WTC11 (cell line): ENCODE measurements at regions not wholly inside any gene's neighbourhood (a gene's known extent, or its start where the extent isn't known, plus 50 kb on each side); places are given as distances from the start of the nearest gene placed in this dataset.

Experiments
- ATAC-seq: fragments of 200-7000 bp; cut with Tn5 transposase; 2 replicates; pipeline ENCODE4 v1.10.0; 2021; ENCODE audit warnings: mild to moderate bottlenecking, moderate library complexity
- CTCF ChIA-PET: fragments of 300-600 bp; sonication (Branson Sonifier 250); formaldehyde crosslinking; loops from one replicate; lab custom pipeline; 2021; ENCODE audit warnings: antibody characterized with exemption; lab: Charles Lee
- POLR2A ChIA-PET: fragments of 350-600 bp; sonication (Branson Sonifier 250); formaldehyde crosslinking; loops from one replicate; lab custom pipeline; 2021; ENCODE audit warnings: antibody characterized with exemption; lab: Charles Lee
- DNase-seq: peaks from one replicate; pipeline ENCODE4 v3.0.0; 2021; ENCODE audit warnings: low spot score
- H3K27ac Mint-ChIP-seq: 2 replicates; pipeline ENCODE4 v1.8.0; 2021; ENCODE audit warnings: mixed read lengths
- H3K27me3 Mint-ChIP-seq: 2 replicates; pipeline ENCODE4 v1.8.0; 2021; ENCODE audit warnings: low read depth, mild to moderate bottlenecking, moderate library complexity, mixed read lengths
- H3K36me3 Mint-ChIP-seq: 2 replicates; pipeline ENCODE4 v1.8.0; 2021; ENCODE audit warnings: mixed read lengths
- H3K4me1 Mint-ChIP-seq: 2 replicates; pipeline ENCODE4 v1.8.0; 2022; ENCODE audit warnings: mixed read lengths
- H3K4me3 Mint-ChIP-seq: 2 replicates; pipeline ENCODE4 v1.8.0; 2021; ENCODE audit warnings: mild to moderate bottlenecking, moderate library complexity, mixed read lengths
- H3K9me3 Mint-ChIP-seq: 2 replicates; pipeline ENCODE4 v1.8.0; 2021; ENCODE audit warnings: mixed read lengths
- MYBL2 ChIP-seq: sonication (generic); formaldehyde crosslinking; IDR thresholded peaks from 2 replicates; pipeline ENCODE4 v1.8.1; 2023; ENCODE audit warnings: mild to moderate bottlenecking, moderate library complexity, missing genetic modification reagents
- NFYB ChIP-seq: sonication (generic); formaldehyde crosslinking; conservative IDR thresholded peaks from 2 replicates; pipeline ENCODE4 v1.8.0; 2022; ENCODE audit warnings: low read depth, missing genetic modification reagents
- SP1 ChIP-seq: sonication (generic); formaldehyde crosslinking; conservative IDR thresholded peaks from 2 replicates; pipeline ENCODE4 v1.8.1; 2022; ENCODE audit warnings: missing genetic modification reagents
- TCF7 ChIP-seq: sonication (generic); formaldehyde crosslinking; IDR thresholded peaks from 2 replicates; pipeline ENCODE4 v1.8.0; 2022; ENCODE audit warnings: mild to moderate bottlenecking, low read depth, missing genetic modification reagents, moderate library complexity
- TP53 ChIP-seq: sonication (generic); formaldehyde crosslinking; IDR thresholded peaks from 2 replicates; pipeline ENCODE4 v1.8.1; 2023; ENCODE audit warnings: mild to moderate bottlenecking, missing genetic modification reagents
- ZNF416 ChIP-seq: fragments of 250-450 bp; sonication (Bioruptor Pico); IDR thresholded peaks from 2 replicates; pipeline ENCODE4 v1.9.0; 2021; ENCODE audit warnings: mild to moderate bottlenecking, inconsistent platforms
- ZNF423 ChIP-seq: fragments of 250-450 bp; sonication (Bioruptor Pico); IDR thresholded peaks from 2 replicates; pipeline ENCODE4 v2.1.2; 2022; ENCODE audit warnings: mild to moderate bottlenecking, moderate library complexity
- TF ChIP-seq, protein P1 (sequence below): sonication (generic); formaldehyde crosslinking; IDR thresholded peaks from 2 replicates; pipeline ENCODE4 v1.8.1; 2023; ENCODE audit warnings: mild to moderate bottlenecking, moderate library complexity, missing genetic modification reagents
- TF ChIP-seq, protein P2 (sequence below): sonication (generic); formaldehyde crosslinking; IDR thresholded peaks from 2 replicates; pipeline ENCODE4 v1.8.0; 2022; ENCODE audit warnings: missing genetic modification reagents
- TF ChIP-seq, protein P3 (sequence below): sonication (generic); formaldehyde crosslinking; IDR thresholded peaks from 2 replicates; pipeline ENCODE4 v1.8.0; 2022; ENCODE audit warnings: mild to moderate bottlenecking, missing genetic modification reagents
- TF ChIP-seq, protein P4 (sequence below): fragments of 250-450 bp; sonication (Bioruptor Pico); IDR thresholded peaks from 2 replicates; pipeline ENCODE4 v1.8.0; 2021; ENCODE audit warnings: mild to moderate bottlenecking
- TF ChIP-seq, protein P5 (sequence below): fragments of 250-450 bp; sonication (Bioruptor Pico); IDR thresholded peaks from 2 replicates; pipeline ENCODE4 v1.9.0; 2021; ENCODE audit warnings: mild to moderate bottlenecking, borderline replicate concordance

DNA sequence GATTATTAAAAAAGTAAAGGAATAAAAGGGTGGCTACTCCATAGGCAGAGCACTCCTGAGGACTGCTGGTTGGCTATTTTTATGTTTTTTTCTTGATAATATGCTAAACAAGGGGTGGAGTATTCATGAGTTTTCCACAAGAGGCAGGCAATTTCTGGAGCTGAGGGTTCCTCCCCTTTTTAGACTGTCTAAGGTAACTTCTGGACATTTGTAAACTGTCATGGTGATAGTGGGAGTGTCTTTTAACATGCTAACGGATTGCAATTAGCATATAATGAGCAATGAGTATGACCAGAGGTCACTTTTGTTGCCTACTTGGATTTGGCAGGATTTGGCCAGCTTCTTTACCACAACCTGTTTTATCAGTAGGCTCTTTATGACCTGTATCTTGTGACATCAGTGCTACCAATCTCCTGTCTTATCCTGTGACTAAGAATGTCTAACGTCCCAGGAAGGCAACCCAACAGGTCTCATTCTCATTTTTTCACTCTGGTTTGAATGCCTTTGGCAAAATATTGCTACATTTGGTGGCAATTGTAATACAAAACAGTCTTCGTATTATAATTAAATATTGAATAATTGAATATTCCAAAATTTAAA, 587.8 kb upstream of the POM121L12 start (continued):
- TF ChIP-seq, protein P1, sequence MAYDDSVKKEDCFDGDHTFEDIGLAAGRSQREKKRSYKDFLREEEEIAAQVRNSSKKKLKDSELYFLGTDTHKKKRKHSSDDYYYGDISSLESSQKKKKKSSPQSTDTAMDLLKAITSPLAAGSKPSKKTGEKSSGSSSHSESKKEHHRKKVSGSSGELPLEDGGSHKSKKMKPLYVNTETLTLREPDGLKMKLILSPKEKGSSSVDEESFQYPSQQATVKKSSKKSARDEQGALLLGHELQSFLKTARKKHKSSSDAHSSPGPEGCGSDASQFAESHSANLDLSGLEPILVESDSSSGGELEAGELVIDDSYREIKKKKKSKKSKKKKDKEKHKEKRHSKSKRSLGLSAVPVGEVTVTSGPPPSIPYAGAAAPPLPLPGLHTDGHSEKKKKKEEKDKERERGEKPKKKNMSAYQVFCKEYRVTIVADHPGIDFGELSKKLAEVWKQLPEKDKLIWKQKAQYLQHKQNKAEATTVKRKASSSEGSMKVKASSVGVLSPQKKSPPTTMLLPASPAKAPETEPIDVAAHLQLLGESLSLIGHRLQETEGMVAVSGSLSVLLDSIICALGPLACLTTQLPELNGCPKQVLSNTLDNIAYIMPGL (CRISPR knock-in tag) = no peak
- TF ChIP-seq ZNF416 (CRISPR knock-in tag) (no peak), TP53 (CRISPR knock-in tag) (no peak), ZNF423 (no peak)
- TF ChIP-seq, protein P2, sequence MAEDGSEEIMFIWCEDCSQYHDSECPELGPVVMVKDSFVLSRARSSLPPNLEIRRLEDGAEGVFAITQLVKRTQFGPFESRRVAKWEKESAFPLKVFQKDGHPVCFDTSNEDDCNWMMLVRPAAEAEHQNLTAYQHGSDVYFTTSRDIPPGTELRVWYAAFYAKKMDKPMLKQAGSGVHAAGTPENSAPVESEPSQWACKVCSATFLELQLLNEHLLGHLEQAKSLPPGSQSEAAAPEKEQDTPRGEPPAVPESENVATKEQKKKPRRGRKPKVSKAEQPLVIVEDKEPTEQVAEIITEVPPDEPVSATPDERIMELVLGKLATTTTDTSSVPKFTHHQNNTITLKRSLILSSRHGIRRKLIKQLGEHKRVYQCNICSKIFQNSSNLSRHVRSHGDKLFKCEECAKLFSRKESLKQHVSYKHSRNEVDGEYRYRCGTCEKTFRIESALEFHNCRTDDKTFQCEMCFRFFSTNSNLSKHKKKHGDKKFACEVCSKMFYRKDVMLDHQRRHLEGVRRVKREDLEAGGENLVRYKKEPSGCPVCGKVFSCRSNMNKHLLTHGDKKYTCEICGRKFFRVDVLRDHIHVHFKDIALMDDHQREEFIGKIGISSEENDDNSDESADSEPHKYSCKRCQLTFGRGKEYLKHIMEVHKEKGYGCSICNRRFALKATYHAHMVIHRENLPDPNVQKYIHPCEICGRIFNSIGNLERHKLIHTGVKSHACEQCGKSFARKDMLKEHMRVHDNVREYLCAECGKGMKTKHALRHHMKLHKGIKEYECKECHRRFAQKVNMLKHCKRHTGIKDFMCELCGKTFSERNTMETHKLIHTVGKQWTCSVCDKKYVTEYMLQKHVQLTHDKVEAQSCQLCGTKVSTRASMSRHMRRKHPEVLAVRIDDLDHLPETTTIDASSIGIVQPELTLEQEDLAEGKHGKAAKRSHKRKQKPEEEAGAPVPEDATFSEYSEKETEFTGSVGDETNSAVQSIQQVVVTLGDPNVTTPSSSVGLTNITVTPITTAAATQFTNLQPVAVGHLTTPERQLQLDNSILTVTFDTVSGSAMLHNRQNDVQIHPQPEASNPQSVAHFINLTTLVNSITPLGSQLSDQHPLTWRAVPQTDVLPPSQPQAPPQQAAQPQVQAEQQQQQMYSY (CRISPR knock-in tag) = no peak
- TF ChIP-seq, protein P3, sequence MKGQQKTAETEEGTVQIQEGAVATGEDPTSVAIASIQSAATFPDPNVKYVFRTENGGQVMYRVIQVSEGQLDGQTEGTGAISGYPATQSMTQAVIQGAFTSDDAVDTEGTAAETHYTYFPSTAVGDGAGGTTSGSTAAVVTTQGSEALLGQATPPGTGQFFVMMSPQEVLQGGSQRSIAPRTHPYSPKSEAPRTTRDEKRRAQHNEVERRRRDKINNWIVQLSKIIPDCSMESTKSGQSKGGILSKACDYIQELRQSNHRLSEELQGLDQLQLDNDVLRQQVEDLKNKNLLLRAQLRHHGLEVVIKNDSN (CRISPR knock-in tag) = no peak

DNA sequence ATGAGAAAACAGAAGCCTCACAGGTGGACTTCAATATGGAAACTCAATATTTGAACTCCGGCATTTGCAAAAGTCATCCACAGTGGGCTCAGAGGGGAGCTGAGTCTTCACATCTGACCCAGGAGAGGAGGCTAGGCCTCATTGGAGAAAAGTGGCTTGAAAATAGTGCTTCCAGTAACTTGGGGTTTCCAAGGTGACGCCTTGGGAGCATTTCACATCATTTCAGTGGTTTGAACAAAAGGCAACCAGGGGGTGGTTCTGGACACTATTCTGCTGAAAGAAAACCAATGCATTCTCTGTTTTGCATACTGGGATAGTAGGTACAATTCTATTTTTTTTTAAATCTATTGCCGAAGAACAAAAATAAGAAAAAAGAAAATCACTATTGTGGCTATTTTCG, 599.2 kb upstream of the POM121L12 start:
- ATAC-seq (no peak), DNase-seq (no peak)
- H3K9me3 Mint-ChIP-seq = no peaks in the 10 kb centered on the region
- no peaks in the 10 kb centered on the region for H3K27me3 Mint-ChIP-seq
- 0 out of 2 replicates have a peak, but pooled peaks cover 5% of the 10 kb centered on the region for H3K4me1 Mint-ChIP-seq
- ChIA-PET CTCF (no interaction called here), POLR2A (no interaction called here)
- no peak overlapping the region for H3K27ac Mint-ChIP-seq
- no peak overlapping the region for H3K4me3 Mint-ChIP-seq
- H3K36me3 Mint-ChIP-seq = 0 out of 2 replicates have a peak, but pooled peaks cover 3% of the 10 kb centered on the region
- TF ChIP-seq SP1 (CRISPR knock-in tag) (no peak), NFYB (CRISPR knock-in tag) (no peak), TCF7 (CRISPR knock-in tag) (no peak), MYBL2 (CRISPR knock-in tag) (no peak)
- TF ChIP-seq, protein P4, sequence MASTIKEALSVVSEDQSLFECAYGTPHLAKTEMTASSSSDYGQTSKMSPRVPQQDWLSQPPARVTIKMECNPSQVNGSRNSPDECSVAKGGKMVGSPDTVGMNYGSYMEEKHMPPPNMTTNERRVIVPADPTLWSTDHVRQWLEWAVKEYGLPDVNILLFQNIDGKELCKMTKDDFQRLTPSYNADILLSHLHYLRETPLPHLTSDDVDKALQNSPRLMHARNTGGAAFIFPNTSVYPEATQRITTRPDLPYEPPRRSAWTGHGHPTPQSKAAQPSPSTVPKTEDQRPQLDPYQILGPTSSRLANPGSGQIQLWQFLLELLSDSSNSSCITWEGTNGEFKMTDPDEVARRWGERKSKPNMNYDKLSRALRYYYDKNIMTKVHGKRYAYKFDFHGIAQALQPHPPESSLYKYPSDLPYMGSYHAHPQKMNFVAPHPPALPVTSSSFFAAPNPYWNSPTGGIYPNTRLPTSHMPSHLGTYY (CRISPR knock-in tag) = no peak
- TF ChIP-seq, protein P5, sequence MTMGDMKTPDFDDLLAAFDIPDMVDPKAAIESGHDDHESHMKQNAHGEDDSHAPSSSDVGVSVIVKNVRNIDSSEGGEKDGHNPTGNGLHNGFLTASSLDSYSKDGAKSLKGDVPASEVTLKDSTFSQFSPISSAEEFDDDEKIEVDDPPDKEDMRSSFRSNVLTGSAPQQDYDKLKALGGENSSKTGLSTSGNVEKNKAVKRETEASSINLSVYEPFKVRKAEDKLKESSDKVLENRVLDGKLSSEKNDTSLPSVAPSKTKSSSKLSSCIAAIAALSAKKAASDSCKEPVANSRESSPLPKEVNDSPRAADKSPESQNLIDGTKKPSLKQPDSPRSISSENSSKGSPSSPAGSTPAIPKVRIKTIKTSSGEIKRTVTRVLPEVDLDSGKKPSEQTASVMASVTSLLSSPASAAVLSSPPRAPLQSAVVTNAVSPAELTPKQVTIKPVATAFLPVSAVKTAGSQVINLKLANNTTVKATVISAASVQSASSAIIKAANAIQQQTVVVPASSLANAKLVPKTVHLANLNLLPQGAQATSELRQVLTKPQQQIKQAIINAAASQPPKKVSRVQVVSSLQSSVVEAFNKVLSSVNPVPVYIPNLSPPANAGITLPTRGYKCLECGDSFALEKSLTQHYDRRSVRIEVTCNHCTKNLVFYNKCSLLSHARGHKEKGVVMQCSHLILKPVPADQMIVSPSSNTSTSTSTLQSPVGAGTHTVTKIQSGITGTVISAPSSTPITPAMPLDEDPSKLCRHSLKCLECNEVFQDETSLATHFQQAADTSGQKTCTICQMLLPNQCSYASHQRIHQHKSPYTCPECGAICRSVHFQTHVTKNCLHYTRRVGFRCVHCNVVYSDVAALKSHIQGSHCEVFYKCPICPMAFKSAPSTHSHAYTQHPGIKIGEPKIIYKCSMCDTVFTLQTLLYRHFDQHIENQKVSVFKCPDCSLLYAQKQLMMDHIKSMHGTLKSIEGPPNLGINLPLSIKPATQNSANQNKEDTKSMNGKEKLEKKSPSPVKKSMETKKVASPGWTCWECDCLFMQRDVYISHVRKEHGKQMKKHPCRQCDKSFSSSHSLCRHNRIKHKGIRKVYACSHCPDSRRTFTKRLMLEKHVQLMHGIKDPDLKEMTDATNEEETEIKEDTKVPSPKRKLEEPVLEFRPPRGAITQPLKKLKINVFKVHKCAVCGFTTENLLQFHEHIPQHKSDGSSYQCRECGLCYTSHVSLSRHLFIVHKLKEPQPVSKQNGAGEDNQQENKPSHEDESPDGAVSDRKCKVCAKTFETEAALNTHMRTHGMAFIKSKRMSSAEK (CRISPR knock-in tag) = no peak
